ENCODE measurements at regions not wholly inside any gene's neighbourhood (a gene's known extent, or its start where the extent isn't known, plus 50 kb on each side); places are given as distances from the start of the nearest gene placed in this dataset.
A peak's percentile ranks its signal among the peaks of the same experiment; 100 is the strongest.

DNA sequence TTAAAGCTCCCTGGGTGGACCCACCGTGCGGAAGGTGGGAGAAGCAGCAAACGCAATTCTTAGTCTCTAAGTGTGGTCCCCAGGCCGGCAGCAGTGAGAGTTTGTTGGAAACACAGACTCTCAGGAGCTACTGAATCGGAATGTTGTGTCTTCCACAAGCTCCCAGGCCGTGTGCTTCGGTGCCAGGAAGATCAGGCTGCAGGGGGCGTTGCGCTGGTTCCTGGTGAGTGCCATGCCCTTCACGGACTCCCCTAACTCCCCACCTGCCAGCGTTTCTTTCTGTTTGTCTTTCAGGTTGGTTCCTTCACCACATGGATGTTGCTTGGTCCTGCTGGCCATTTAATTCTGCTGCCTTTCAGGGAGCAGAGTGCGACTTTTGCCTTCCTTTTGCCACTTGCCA, 91.2 kb upstream of the PITRM1 start:
- Histone ChIP-seq H3K79me2 (ENCODE audit: control insufficient read depth, insufficient read depth, low read length) (no peaks in the 10 kb centered on the region), H3K4me3 (replicated peaks in 1 of 3; ENCODE audit: insufficient read depth in 1 of 3, low read depth in 1 of 3, low read length in 3 of 3) (no peak overlapping the region), H4K20me1 (replicated peaks; ENCODE audit: control insufficient read depth, extremely low read depth, insufficient read depth, low read length) (no peaks in the 10 kb centered on the region), H3K36me3 (ENCODE audit: control insufficient read depth in 2 of 2, extremely low read depth in 1 of 2, insufficient read depth in 2 of 2, low read length in 2 of 2) (no peaks in the 10 kb centered on the region), H3K27me3 (ENCODE audit: control insufficient read depth in 2 of 2, insufficient read depth in 2 of 2, low read length in 2 of 2) (no peaks in the 10 kb centered on the region), H2AFZ (ENCODE audit: low read depth, low read length) (peak overlapping the region; percentile 74), H3K9me1 (replicated peaks; ENCODE audit: control insufficient read depth, extremely low read depth, insufficient read depth, low read length) (no peaks in the 10 kb centered on the region), H3K9me3 (replicated peaks; ENCODE audit: control insufficient read depth, insufficient read depth, low read length) (no peaks in the 10 kb centered on the region), H3K9ac (replicated peaks; ENCODE audit: extremely low read depth, insufficient read depth, low read length) (peak overlapping the region; percentile 69), H3K27ac (ENCODE audit: insufficient read depth, low read depth, low read length) (peak overlapping the region; percentile 82), H3K4me1 (ENCODE audit: control insufficient read depth, extremely low read depth, insufficient read depth, low read length) (peaks cover 39% of the 10 kb centered on the region), H3K4me2 (ENCODE audit: insufficient read depth, low read length) (peak overlapping the region; percentile 37)
- no peak for DNase-seq (ENCODE audit: low read depth, low spot score)
- BruUV-seq (replicated peaks), result TSS peak; percentile 60
- intact Hi-C loops (cut with micrococcal nuclease) (loop anchor here (1.0 to 5.0 kb wide), 6 partner anchors 9 to 979 kb away; no protein-coding TSS in a partner anchor), dilution Hi-C loops (cut with MboI; ENCODE audit: extremely low pct_ligation_motif_present, low sequenced_read_pairs) (no loop called here)
- no peak for FAIRE-seq
- TF ChIP-seq FOS (IDR thresholded peaks at IDR 0.05; ENCODE audit: borderline replicate concordance, insufficient read depth, low read length) (no peak), EZH2 (IDR thresholded peaks at IDR 0.05; ENCODE audit: borderline replicate concordance, low read depth, low read length, severe bottlenecking) (no peak)
- TF ChIP-seq, protein P1, sequence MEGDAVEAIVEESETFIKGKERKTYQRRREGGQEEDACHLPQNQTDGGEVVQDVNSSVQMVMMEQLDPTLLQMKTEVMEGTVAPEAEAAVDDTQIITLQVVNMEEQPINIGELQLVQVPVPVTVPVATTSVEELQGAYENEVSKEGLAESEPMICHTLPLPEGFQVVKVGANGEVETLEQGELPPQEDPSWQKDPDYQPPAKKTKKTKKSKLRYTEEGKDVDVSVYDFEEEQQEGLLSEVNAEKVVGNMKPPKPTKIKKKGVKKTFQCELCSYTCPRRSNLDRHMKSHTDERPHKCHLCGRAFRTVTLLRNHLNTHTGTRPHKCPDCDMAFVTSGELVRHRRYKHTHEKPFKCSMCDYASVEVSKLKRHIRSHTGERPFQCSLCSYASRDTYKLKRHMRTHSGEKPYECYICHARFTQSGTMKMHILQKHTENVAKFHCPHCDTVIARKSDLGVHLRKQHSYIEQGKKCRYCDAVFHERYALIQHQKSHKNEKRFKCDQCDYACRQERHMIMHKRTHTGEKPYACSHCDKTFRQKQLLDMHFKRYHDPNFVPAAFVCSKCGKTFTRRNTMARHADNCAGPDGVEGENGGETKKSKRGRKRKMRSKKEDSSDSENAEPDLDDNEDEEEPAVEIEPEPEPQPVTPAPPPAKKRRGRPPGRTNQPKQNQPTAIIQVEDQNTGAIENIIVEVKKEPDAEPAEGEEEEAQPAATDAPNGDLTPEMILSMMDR (IDR thresholded peaks at IDR 0.05; ENCODE audit: extremely low read depth in 1 of 2, insufficient read depth in 1 of 2, low read depth in 1 of 2, low read length in 2 of 2), result peak in 1 of 2 donors; percentile 17
- CTCF ChIA-PET, result interaction anchor here (0.9 to 1.4 kb wide), 8 partner anchors 9 to 512 kb away, joined by 3 to 4 read pairs (median 3); no protein-coding TSS in a partner anchor
- POLR2A ChIA-PET, result interaction anchor here (1.3 kb wide), 1 partner anchor 8 kb away, joined by 4 read pairs; no protein-coding TSS in a partner anchor

- ChIA-PET POLR2A (interaction anchor here (1.3 kb wide), 1 partner anchor 9 kb away, joined by 4 read pairs; no protein-coding TSS in a partner anchor), CTCF (interaction anchor here (0.9 to 1.4 kb wide), 7 partner anchors 8 to 513 kb away, joined by 3 to 4 read pairs (median 3); no protein-coding TSS in a partner anchor)
- peaks cover 41% of the 10 kb centered on the region for H3K4me1 ChIP-seq (ENCODE audit: control insufficient read depth, extremely low read depth, insufficient read depth, low read length)
- no peaks in the 10 kb centered on the region for H3K9me3 ChIP-seq (replicated peaks; ENCODE audit: control insufficient read depth, insufficient read depth, low read length)
- no peaks in the 10 kb centered on the region for H3K36me3 ChIP-seq (ENCODE audit: control insufficient read depth in 2 of 2, extremely low read depth in 1 of 2, insufficient read depth in 2 of 2, low read length in 2 of 2)
- H3K4me2 ChIP-seq (ENCODE audit: insufficient read depth, low read length), result no peak overlapping the region
- peak overlapping the region; percentile 82 for H3K27ac ChIP-seq (ENCODE audit: insufficient read depth, low read depth, low read length)
- H3K9ac ChIP-seq (replicated peaks; ENCODE audit: extremely low read depth, insufficient read depth, low read length), result no peak overlapping the region
- no peaks in the 10 kb centered on the region for H3K9me1 ChIP-seq (replicated peaks; ENCODE audit: control insufficient read depth, extremely low read depth, insufficient read depth, low read length)
- no peaks in the 10 kb centered on the region for H3K79me2 ChIP-seq (ENCODE audit: control insufficient read depth, insufficient read depth, low read length)
- H4K20me1 ChIP-seq (replicated peaks; ENCODE audit: control insufficient read depth, extremely low read depth, insufficient read depth, low read length), result no peaks in the 10 kb centered on the region
- H2AFZ ChIP-seq (ENCODE audit: low read depth, low read length), result no peak overlapping the region
- no peak overlapping the region for H3K4me3 ChIP-seq (replicated peaks in 1 of 3; ENCODE audit: insufficient read depth in 1 of 3, low read depth in 1 of 3, low read length in 3 of 3)
- no peak for TF ChIP-seq MYC (IDR thresholded peaks at IDR 0.05; ENCODE audit: low read depth, low read length)
- no peak for TF ChIP-seq POLR2A (IDR thresholded peaks at IDR 0.05; ENCODE audit: low read depth, low read length)
- TF ChIP-seq JUN (IDR thresholded peaks at IDR 0.05; ENCODE audit: borderline replicate concordance, insufficient read depth, insufficient read length, low read depth), result no peak
- TF ChIP-seq, protein P1 (IDR thresholded peaks at IDR 0.05; ENCODE audit: extremely low read depth in 1 of 2, insufficient read depth in 1 of 2, low read depth in 1 of 2, low read length in 2 of 2), result no peak
- TF ChIP-seq GATA2 (IDR thresholded peaks at IDR 0.05; ENCODE audit: insufficient read depth, insufficient read length, low read depth, low read length), result no peak
- TF ChIP-seq POLR2AphosphoS5 (IDR thresholded peaks at IDR 0.05; ENCODE audit: insufficient read depth, low read depth, low read length), result no peak
- TF ChIP-seq, protein P2, sequence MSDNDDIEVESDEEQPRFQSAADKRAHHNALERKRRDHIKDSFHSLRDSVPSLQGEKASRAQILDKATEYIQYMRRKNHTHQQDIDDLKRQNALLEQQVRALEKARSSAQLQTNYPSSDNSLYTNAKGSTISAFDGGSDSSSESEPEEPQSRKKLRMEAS (IDR thresholded peaks at IDR 0.05; ENCODE audit: insufficient read depth, insufficient read length), result no peak
- TF ChIP-seq EZH2 (IDR thresholded peaks at IDR 0.05; ENCODE audit: borderline replicate concordance, low read depth, low read length, severe bottlenecking), result no peak
- no peak for TF ChIP-seq FOS (IDR thresholded peaks at IDR 0.05; ENCODE audit: borderline replicate concordance, insufficient read depth, low read length)
- BruUV-seq (replicated peaks), result no TSS peak
- FAIRE-seq (peak; percentile 67), DNase-seq (ENCODE audit: low read depth, low spot score) (peak; percentile 17)
- no peaks in the 10 kb centered on the region for H3K27me3 ChIP-seq (ENCODE audit: control insufficient read depth in 2 of 2, insufficient read depth in 2 of 2, low read length in 2 of 2)
- dilution Hi-C loops (cut with MboI; ENCODE audit: extremely low pct_ligation_motif_present, low sequenced_read_pairs) (no loop called here), intact Hi-C loops (cut with micrococcal nuclease) (loop anchor here (5.0 kb wide), 1 partner anchor 979 kb away; no protein-coding TSS in a partner anchor)
Observed at GRCh38 chr10:3263082-3263481, 90.5 kb upstream of the PITRM1 start.
